ENCODE measurements at regions not wholly inside any gene's neighbourhood (a gene's known extent, or its start where the extent isn't known, plus 50 kb on each side); places are given as distances from the start of the nearest gene placed in this dataset.

GRCh38 chr3:74756674-74757073 is 142.2 kb upstream of the CNTN3 start:
- Histone ChIP-seq H3K4ac (ENCODE audit: low read depth, low read length) (no peak overlapping the region), H3K27ac (ENCODE audit: low read depth, low read length) (no peak overlapping the region), H2BK120ac (ENCODE audit: insufficient read depth, low read length, poor library complexity) (no peak overlapping the region), H4K8ac (ENCODE audit: low read depth, low read length) (no peak overlapping the region), H2BK12ac (ENCODE audit: low read length) (no peak overlapping the region), H4K12ac (ENCODE audit: low read depth, low read length) (no peak overlapping the region), H3K14ac (ENCODE audit: low read length) (no peak overlapping the region), H3K9me3 (ENCODE audit: insufficient read depth, low read depth, low read length) (no peaks in the 10 kb centered on the region), H4K91ac (ENCODE audit: low read depth, low read length) (no peak overlapping the region), H2AK5ac (ENCODE audit: low read length) (no peak overlapping the region), H3K79me2 (ENCODE audit: control insufficient read depth, insufficient read depth, low read length, poor library complexity) (no peaks in the 10 kb centered on the region), H2AFZ (ENCODE audit: insufficient read depth, low read length, poor library complexity) (no peak overlapping the region), H3K27me3 (ENCODE audit: insufficient read depth, low read length) (no peaks in the 10 kb centered on the region), H3K9ac (ENCODE audit: low read length) (no peak overlapping the region), H3K4me2 (ENCODE audit: low read length) (no peak overlapping the region), H2BK5ac (ENCODE audit: low read depth, low read length, poor library complexity) (no peak overlapping the region), H3K18ac (ENCODE audit: low read length) (no peak overlapping the region), H3K23ac (ENCODE audit: low read length) (no peak overlapping the region), H3K4me1 (ENCODE audit: control insufficient read depth in 1 of 2, insufficient read depth in 2 of 2, low read length in 2 of 2) (no peaks in the 10 kb centered on the region), H3K4me3 (ENCODE audit: low read depth, low read length) (no peak overlapping the region), H3K79me1 (ENCODE audit: low read length) (no peaks in the 10 kb centered on the region), H3K36me3 (ENCODE audit: control insufficient read depth in 1 of 2, insufficient read depth in 2 of 2, low read length in 2 of 2) (no peaks in the 10 kb centered on the region)
- WGBS (ENCODE audit: extremely low coverage, insufficient coverage, insufficient read length), result no CpG with 5 or more reads among the region's 2 CpGs
- peak in 1 of 2 donors; percentile 18 for DNase-seq

- no peaks in the 10 kb centered on the region for H3K9me3 ChIP-seq (ENCODE audit: insufficient read depth, low read depth, low read length)
- H3K79me1 ChIP-seq (ENCODE audit: low read length), result no peaks in the 10 kb centered on the region
- H4K12ac ChIP-seq (ENCODE audit: low read depth, low read length), result no peak overlapping the region
- no peaks in the 10 kb centered on the region for H3K4me1 ChIP-seq (ENCODE audit: control insufficient read depth in 1 of 2, insufficient read depth in 2 of 2, low read length in 2 of 2)
- no peak overlapping the region for H3K4ac ChIP-seq (ENCODE audit: low read depth, low read length)
- no peak overlapping the region for H4K91ac ChIP-seq (ENCODE audit: low read depth, low read length)
- no peaks in the 10 kb centered on the region for H3K79me2 ChIP-seq (ENCODE audit: control insufficient read depth, insufficient read depth, low read length, poor library complexity)
- H3K23ac ChIP-seq (ENCODE audit: low read length), result no peak overlapping the region
- no peaks in the 10 kb centered on the region for H3K36me3 ChIP-seq (ENCODE audit: control insufficient read depth in 1 of 2, insufficient read depth in 2 of 2, low read length in 2 of 2)
- no peak overlapping the region for H2BK12ac ChIP-seq (ENCODE audit: low read length)
- H3K14ac ChIP-seq (ENCODE audit: low read length), result no peak overlapping the region
- no CpG with 5 or more reads among the region's 7 CpGs for WGBS (ENCODE audit: extremely low coverage, insufficient coverage, insufficient read length)
- H2AFZ ChIP-seq (ENCODE audit: insufficient read depth, low read length, poor library complexity), result no peak overlapping the region
- H3K18ac ChIP-seq (ENCODE audit: low read length), result no peak overlapping the region
- H3K27ac ChIP-seq (ENCODE audit: low read depth, low read length), result no peak overlapping the region
- no peak overlapping the region for H3K4me2 ChIP-seq (ENCODE audit: low read length)
- H3K27me3 ChIP-seq (ENCODE audit: insufficient read depth, low read length), result no peaks in the 10 kb centered on the region
- H2BK120ac ChIP-seq (ENCODE audit: insufficient read depth, low read length, poor library complexity), result no peak overlapping the region
- no peak overlapping the region for H3K4me3 ChIP-seq (ENCODE audit: low read depth, low read length)
- no peak overlapping the region for H2BK5ac ChIP-seq (ENCODE audit: low read depth, low read length, poor library complexity)
- no peak overlapping the region for H3K9ac ChIP-seq (ENCODE audit: low read length)
- no peak for DNase-seq
- H2AK5ac ChIP-seq (ENCODE audit: low read length), result no peak overlapping the region
- H4K8ac ChIP-seq (ENCODE audit: low read depth, low read length), result no peak overlapping the region
These were observed 137.8 kb upstream of the CNTN3 start for GRCh38 chr3:74752290-74752689.

GRCh38 chr3:74751775-74752174 is 137.3 kb upstream of the CNTN3 start:
- no peaks in the 10 kb centered on the region for H3K4me1 ChIP-seq (ENCODE audit: control insufficient read depth in 1 of 2, insufficient read depth in 2 of 2, low read length in 2 of 2)
- no peak overlapping the region for H4K8ac ChIP-seq (ENCODE audit: low read depth, low read length)
- no peaks in the 10 kb centered on the region for H3K36me3 ChIP-seq (ENCODE audit: control insufficient read depth in 1 of 2, insufficient read depth in 2 of 2, low read length in 2 of 2)
- no peak overlapping the region for H4K91ac ChIP-seq (ENCODE audit: low read depth, low read length)
- no peak for DNase-seq
- no peak overlapping the region for H3K9ac ChIP-seq (ENCODE audit: low read length)
- H3K27ac ChIP-seq (ENCODE audit: low read depth, low read length), result no peak overlapping the region
- no peak overlapping the region for H3K14ac ChIP-seq (ENCODE audit: low read length)
- no peak overlapping the region for H3K4me2 ChIP-seq (ENCODE audit: low read length)
- no peak overlapping the region for H2BK5ac ChIP-seq (ENCODE audit: low read depth, low read length, poor library complexity)
- no peak overlapping the region for H2BK12ac ChIP-seq (ENCODE audit: low read length)
- H3K27me3 ChIP-seq (ENCODE audit: insufficient read depth, low read length), result no peaks in the 10 kb centered on the region
- H3K9me3 ChIP-seq (ENCODE audit: insufficient read depth, low read depth, low read length), result no peaks in the 10 kb centered on the region
- no peak overlapping the region for H2BK120ac ChIP-seq (ENCODE audit: insufficient read depth, low read length, poor library complexity)
- H4K12ac ChIP-seq (ENCODE audit: low read depth, low read length), result no peak overlapping the region
- H3K79me1 ChIP-seq (ENCODE audit: low read length), result no peaks in the 10 kb centered on the region
- H3K4ac ChIP-seq (ENCODE audit: low read depth, low read length), result no peak overlapping the region
- no peak overlapping the region for H3K18ac ChIP-seq (ENCODE audit: low read length)
- no peak overlapping the region for H3K4me3 ChIP-seq (ENCODE audit: low read depth, low read length)
- H3K23ac ChIP-seq (ENCODE audit: low read length), result no peak overlapping the region
- no CpG with 5 or more reads among the region's 7 CpGs for WGBS (ENCODE audit: extremely low coverage, insufficient coverage, insufficient read length)
- H3K79me2 ChIP-seq (ENCODE audit: control insufficient read depth, insufficient read depth, low read length, poor library complexity), result no peaks in the 10 kb centered on the region
- H2AFZ ChIP-seq (ENCODE audit: insufficient read depth, low read length, poor library complexity), result no peak overlapping the region
- no peak overlapping the region for H2AK5ac ChIP-seq (ENCODE audit: low read length)

GRCh38 chr3:74750901-74751300 is 136.4 kb upstream of the CNTN3 start:
- H4K12ac ChIP-seq (ENCODE audit: low read depth, low read length), result no peak overlapping the region
- no peak overlapping the region for H3K4ac ChIP-seq (ENCODE audit: low read depth, low read length)
- no peak overlapping the region for H3K9ac ChIP-seq (ENCODE audit: low read length)
- no peaks in the 10 kb centered on the region for H3K9me3 ChIP-seq (ENCODE audit: insufficient read depth, low read depth, low read length)
- no peak overlapping the region for H4K8ac ChIP-seq (ENCODE audit: low read depth, low read length)
- H3K79me1 ChIP-seq (ENCODE audit: low read length), result no peaks in the 10 kb centered on the region
- no peaks in the 10 kb centered on the region for H3K36me3 ChIP-seq (ENCODE audit: control insufficient read depth in 1 of 2, insufficient read depth in 2 of 2, low read length in 2 of 2)
- no CpG with 5 or more reads among the region's 4 CpGs for WGBS (ENCODE audit: extremely low coverage, insufficient coverage, insufficient read length)
- H3K4me3 ChIP-seq (ENCODE audit: low read depth, low read length), result no peak overlapping the region
- H2BK5ac ChIP-seq (ENCODE audit: low read depth, low read length, poor library complexity), result no peak overlapping the region
- DNase-seq, result no peak
- H3K14ac ChIP-seq (ENCODE audit: low read length), result no peak overlapping the region
- no peak overlapping the region for H3K27ac ChIP-seq (ENCODE audit: low read depth, low read length)
- H2AFZ ChIP-seq (ENCODE audit: insufficient read depth, low read length, poor library complexity), result no peak overlapping the region
- no peak overlapping the region for H2BK120ac ChIP-seq (ENCODE audit: insufficient read depth, low read length, poor library complexity)
- no peaks in the 10 kb centered on the region for H3K4me1 ChIP-seq (ENCODE audit: control insufficient read depth in 1 of 2, insufficient read depth in 2 of 2, low read length in 2 of 2)
- no peak overlapping the region for H3K18ac ChIP-seq (ENCODE audit: low read length)
- no peak overlapping the region for H2AK5ac ChIP-seq (ENCODE audit: low read length)
- H3K27me3 ChIP-seq (ENCODE audit: insufficient read depth, low read length), result no peaks in the 10 kb centered on the region
- no peak overlapping the region for H3K23ac ChIP-seq (ENCODE audit: low read length)
- H3K4me2 ChIP-seq (ENCODE audit: low read length), result no peak overlapping the region
- H3K79me2 ChIP-seq (ENCODE audit: control insufficient read depth, insufficient read depth, low read length, poor library complexity), result no peaks in the 10 kb centered on the region
- H2BK12ac ChIP-seq (ENCODE audit: low read length), result no peak overlapping the region
- H4K91ac ChIP-seq (ENCODE audit: low read depth, low read length), result no peak overlapping the region
